Transverse colon (tissue), 4 donors: ENCODE measurements at regions not wholly inside any gene's neighbourhood (a gene's known extent, or its start where the extent isn't known, plus 50 kb on each side); places are given as distances from the start of the nearest gene placed in this dataset.

Source experiments
- DNase-seq: peaks from one replicate; pipeline ENCODE4 v3.0.0-alpha.2; 2019
- H3K27ac ChIP-seq, 4 donors: fragments of 200-600 bp; sonication (generic); 2 replicates each; pipeline ENCODE4 v1.5.1; 2016 to 2018; ENCODE audit warnings: inconsistent platforms in 4 of 4
- H3K27me3 ChIP-seq: fragments of 200-600 bp; sonication (generic); 2 replicates; pipeline ENCODE4 v1.5.1; 2017; ENCODE audit warnings: inconsistent platforms
- H3K36me3 ChIP-seq, 4 donors: fragments of 200-600 bp; sonication (generic); 2 replicates each; pipeline ENCODE4 v1.5.1; 2017 to 2019; ENCODE audit warnings: inconsistent platforms in 4 of 4
- H3K4me1 ChIP-seq, 4 donors: fragments of 200-600 bp; sonication (generic); 2 replicates each; pipeline ENCODE4 v1.5.1; 2017 to 2020; ENCODE audit warnings: inconsistent platforms in 4 of 4
- H3K4me3 ChIP-seq, 4 donors: fragments of 200-600 bp; sonication (generic); 1 replicate in 1 of 4; 2 replicates in 3 of 4; pipeline versions ENCODE4 v1.5.1 to v1.6.1; 2017 to 2019; ENCODE audit warnings: inconsistent platforms in 4 of 4
- H3K9me3 ChIP-seq, 2 donors: fragments of 200-600 bp; sonication (generic); 2 replicates each; pipeline ENCODE4 v1.5.1; 2017 to 2019; ENCODE audit warnings: inconsistent platforms in 2 of 2
- CTCF ChIP-seq, 5 experiments: fragments of 200-600 bp in 3 of 5; fragments of 450-650 bp in 2 of 5; sonication (generic) in 3 of 5; IDR thresholded peaks; 1 replicate in 2 of 5; 2 replicates in 3 of 5; pipeline ENCODE4 v1.5.1; 2016 to 2017; ENCODE audit warnings: antibody characterized with exemption in 5 of 5, inconsistent platforms in 3 of 5, mild to moderate bottlenecking in 2 of 5, moderate library complexity in 1 of 5
- EP300 ChIP-seq: sonication (generic); formaldehyde crosslinking; IDR thresholded peaks from one replicate; pipeline ENCODE4 v1.6.1; 2017; ENCODE audit warnings: antibody characterized with exemption, low read depth
- POLR2A ChIP-seq: fragments of 450-650 bp; IDR thresholded peaks from one replicate; pipeline ENCODE4 v1.6.1; 2016; ENCODE audit warnings: antibody characterized with exemption, mild to moderate bottlenecking, moderate library complexity
- POLR2AphosphoS5 ChIP-seq, 3 donors: sonication (generic); formaldehyde crosslinking; IDR thresholded peaks; one replicate each; pipeline ENCODE4 v1.6.1; 2016; ENCODE audit warnings: antibody characterized with exemption in 3 of 3
- WGBS, 2 donors: methylation state at CpG; one replicate each; pipeline ENCODE4 v1.1.5; 2018; ENCODE audit warnings: low coverage in 1 of 2; 5-methylcytosine and 5-hydroxymethylcytosine counted together
- in situ Hi-C, 4 donors: fragments of 200-750 bp; cut with MboI; loops; one replicate each; pipeline versions ENCODE4 v1.15.0 to v1.15.1; 2017; ENCODE audit warnings: low sequenced_read_pairs in 3 of 4, low pct_ligation_motif_present in 1 of 4, low pct_unique_long_range_greater_than_20kb in 1 of 4
- intact Hi-C: fragments of 100-400 bp; cut with DNase I; formaldehyde crosslinking; loops from one replicate; pipeline ENCODE4 v1.15.1; 2023; ENCODE audit warnings: low total_unique reads

- no peak for DNase-seq
- WGBS, 2 donors: 42 to 47% methylated on average over 4 of the region's 4 CpGs
- Histone ChIP-seq H3K9me3 (no peaks in the 10 kb centered on the region), H3K36me3 (no peaks in the 10 kb centered on the region), H3K4me3 (no peak overlapping the region), H3K27me3 (no peaks in the 10 kb centered on the region), H3K4me1 (no peaks in the 10 kb centered on the region), H3K27ac (no peak overlapping the region)
- intact Hi-C loops: no loop called here
- TF ChIP-seq POLR2AphosphoS5 (IDR thresholded peaks at IDR 0.05) (no peak), EP300 (no peak)
- in situ Hi-C loops: no loop called here
These were observed 496.8 kb upstream of the ARRDC4 start for GRCh38 chr15:97463696-97464095.

GRCh38 chr15:97470417-97470816, 490.1 kb upstream of the ARRDC4 start:
- intact Hi-C loops: no loop called here
- in situ Hi-C loops: no loop called here

GRCh38 chr15:97473627-97474026, 486.9 kb upstream of the ARRDC4 start:
- in situ Hi-C loops: no loop called here
- no peak overlapping the region for H3K27ac ChIP-seq
- intact Hi-C loops: no loop called here
- H3K9me3 ChIP-seq: no peaks in the 10 kb centered on the region
- WGBS, 2 donors: 45 to 67% methylated on average over 1 of the region's 1 CpG
- H3K4me1 ChIP-seq: no peaks in the 10 kb centered on the region
- no peaks in the 10 kb centered on the region for H3K27me3 ChIP-seq
- no peak for DNase-seq
- no peak overlapping the region for H3K4me3 ChIP-seq
- no peaks in the 10 kb centered on the region for H3K36me3 ChIP-seq
- no peak for TF ChIP-seq POLR2A
- TF ChIP-seq CTCF (IDR thresholded peaks at IDR 0.05): no peak
- no peak for TF ChIP-seq EP300
- TF ChIP-seq POLR2AphosphoS5 (IDR thresholded peaks at IDR 0.05): no peak

More at GRCh38 chr15:97470417-97470816, 490.1 kb upstream of the ARRDC4 start:
- no peak for DNase-seq
- H3K4me3 ChIP-seq: no peak overlapping the region
- no peak for TF ChIP-seq CTCF (IDR thresholded peaks at IDR 0.05)
- TF ChIP-seq EP300: no peak
- TF ChIP-seq POLR2A: no peak
- no peak for TF ChIP-seq POLR2AphosphoS5 (IDR thresholded peaks at IDR 0.05)
- no peaks in the 10 kb centered on the region for H3K27me3 ChIP-seq
- H3K27ac ChIP-seq: no peak overlapping the region
- H3K9me3 ChIP-seq: no peaks in the 10 kb centered on the region
- H3K36me3 ChIP-seq: no peaks in the 10 kb centered on the region
- no peaks in the 10 kb centered on the region for H3K4me1 ChIP-seq

GRCh38 chr15:97479957-97480356, 480.5 kb upstream of the ARRDC4 start:
- TF ChIP-seq POLR2AphosphoS5 (IDR thresholded peaks at IDR 0.05): no peak
- TF ChIP-seq CTCF (IDR thresholded peaks at IDR 0.05): no peak
- no peak for TF ChIP-seq EP300
- TF ChIP-seq POLR2A: no peak
- intact Hi-C loops (no loop called here), in situ Hi-C loops (no loop called here)
- no peak for DNase-seq
- Histone ChIP-seq H3K36me3 (no peaks in the 10 kb centered on the region), H3K27ac (no peak overlapping the region), H3K9me3 (peaks cover 0 to 3% of the 10 kb centered on the region in 2 donors), H3K27me3 (no peaks in the 10 kb centered on the region), H3K4me3 (no peak overlapping the region), H3K4me1 (no peaks in the 10 kb centered on the region)
- WGBS, 2 donors: 80 to 93% methylated on average over 1 to 3 of the region's 3 CpGs

GRCh38 chr15:97482521-97482920, 478.0 kb upstream of the ARRDC4 start:
- H3K9me3 ChIP-seq: peaks cover 0 to 3% of the 10 kb centered on the region in 2 donors
- no peaks in the 10 kb centered on the region for H3K4me1 ChIP-seq
- no peak for DNase-seq
- WGBS, 2 donors: 56 to 69% methylated on average over 3 of the region's 3 CpGs
- TF ChIP-seq CTCF (IDR thresholded peaks at IDR 0.05) (no peak), EP300 (no peak), POLR2AphosphoS5 (IDR thresholded peaks at IDR 0.05) (no peak), POLR2A (no peak)
- intact Hi-C loops: no loop called here
- no peaks in the 10 kb centered on the region for H3K36me3 ChIP-seq
- no peak overlapping the region for H3K27ac ChIP-seq
- H3K27me3 ChIP-seq: no peaks in the 10 kb centered on the region
- in situ Hi-C loops: no loop called here
- H3K4me3 ChIP-seq: no peak overlapping the region
